ENCODE measurements at regions not wholly inside any gene's neighbourhood (a gene's known extent, or its start where the extent isn't known, plus 50 kb on each side); places are given as distances from the start of the nearest gene placed in this dataset.

GRCh38 chr6:51494342-51494741 lies 593.1 kb downstream of the PKHD1 start:
- no peak overlapping the region for H3K9ac ChIP-seq (ENCODE audit: insufficient read depth, low read length)
- H3K36me3 ChIP-seq (ENCODE audit: control insufficient read depth, insufficient read depth, low read length) = no peaks in the 10 kb centered on the region
- H3K4me2 ChIP-seq (ENCODE audit: extremely low read depth, insufficient read depth, low read length) = no peak overlapping the region
- H4K20me1 ChIP-seq (ENCODE audit: control insufficient read depth, extremely low read depth, insufficient read depth, low read length) = no peaks in the 10 kb centered on the region
- H2AFZ ChIP-seq (ENCODE audit: low read length) = no peak overlapping the region
- no peaks in the 10 kb centered on the region for H3K4me1 ChIP-seq (ENCODE audit: control insufficient read depth, extremely low read depth, insufficient read depth, low read length)
- no peak for DNase-seq (ENCODE audit: low read depth in 2 of 2)
- H3K9me3 ChIP-seq (ENCODE audit: control insufficient read depth, insufficient read depth, low read depth, low read length) = no peaks in the 10 kb centered on the region
- no peaks in the 10 kb centered on the region for H3K27me3 ChIP-seq (ENCODE audit: control insufficient read depth, insufficient read depth, low read length)
- TF ChIP-seq EZH2 (IDR thresholded peaks at IDR 0.05; ENCODE audit: low read length, missing control alignments) (no peak), CTCF (conservative IDR thresholded peaks at IDR 0.05 in 1 of 2, IDR thresholded peaks at IDR 0.05 in 1 of 2; ENCODE audit: low read depth in 1 of 2, low read length in 2 of 2) (no peak)
- H3K79me2 ChIP-seq (ENCODE audit: control insufficient read depth, insufficient read depth, low read length) = no peaks in the 10 kb centered on the region
- H3K27ac ChIP-seq (ENCODE audit: insufficient read depth, low read length) = no peak overlapping the region
- H3K4me3 ChIP-seq (replicated peaks in 1 of 4; ENCODE audit: control extremely low read depth in 1 of 4, insufficient read depth in 1 of 4, low read depth in 3 of 4, low read length in 4 of 4) = no peak overlapping the region

GRCh38 chr6:51495096-51495495 lies 592.3 kb downstream of the PKHD1 start:
- Histone ChIP-seq H4K20me1 (ENCODE audit: control insufficient read depth, extremely low read depth, insufficient read depth, low read length) (no peaks in the 10 kb centered on the region), H3K9ac (ENCODE audit: insufficient read depth, low read length) (no peak overlapping the region), H3K79me2 (ENCODE audit: control insufficient read depth, insufficient read depth, low read length) (no peaks in the 10 kb centered on the region), H3K4me1 (ENCODE audit: control insufficient read depth, extremely low read depth, insufficient read depth, low read length) (no peaks in the 10 kb centered on the region), H3K27me3 (ENCODE audit: control insufficient read depth, insufficient read depth, low read length) (no peaks in the 10 kb centered on the region), H3K36me3 (ENCODE audit: control insufficient read depth, insufficient read depth, low read length) (no peaks in the 10 kb centered on the region), H3K4me3 (replicated peaks in 1 of 4; ENCODE audit: control extremely low read depth in 1 of 4, insufficient read depth in 1 of 4, low read depth in 3 of 4, low read length in 4 of 4) (no peak overlapping the region), H3K27ac (ENCODE audit: insufficient read depth, low read length) (no peak overlapping the region), H2AFZ (ENCODE audit: low read length) (no peak overlapping the region), H3K9me3 (ENCODE audit: control insufficient read depth, insufficient read depth, low read depth, low read length) (no peaks in the 10 kb centered on the region), H3K4me2 (ENCODE audit: extremely low read depth, insufficient read depth, low read length) (no peak overlapping the region)
- DNase-seq (ENCODE audit: low read depth in 2 of 2) = no peak
- no peak for TF ChIP-seq CTCF (conservative IDR thresholded peaks at IDR 0.05 in 1 of 2, IDR thresholded peaks at IDR 0.05 in 1 of 2; ENCODE audit: low read depth in 1 of 2, low read length in 2 of 2)
- no peak for TF ChIP-seq EZH2 (IDR thresholded peaks at IDR 0.05; ENCODE audit: low read length, missing control alignments)

- no peak overlapping the region for H3K4me2 ChIP-seq (ENCODE audit: extremely low read depth, insufficient read depth, low read length)
- no peak overlapping the region for H2AFZ ChIP-seq (ENCODE audit: low read length)
- no peak for DNase-seq (ENCODE audit: low read depth in 2 of 2)
- H3K27ac ChIP-seq (ENCODE audit: insufficient read depth, low read length) = no peak overlapping the region
- no peaks in the 10 kb centered on the region for H3K36me3 ChIP-seq (ENCODE audit: control insufficient read depth, insufficient read depth, low read length)
- H3K9ac ChIP-seq (ENCODE audit: insufficient read depth, low read length) = no peak overlapping the region
- no peaks in the 10 kb centered on the region for H3K79me2 ChIP-seq (ENCODE audit: control insufficient read depth, insufficient read depth, low read length)
- H4K20me1 ChIP-seq (ENCODE audit: control insufficient read depth, extremely low read depth, insufficient read depth, low read length) = no peaks in the 10 kb centered on the region
- no peaks in the 10 kb centered on the region for H3K4me1 ChIP-seq (ENCODE audit: control insufficient read depth, extremely low read depth, insufficient read depth, low read length)
- TF ChIP-seq EZH2 (IDR thresholded peaks at IDR 0.05; ENCODE audit: low read length, missing control alignments) (no peak), CTCF (conservative IDR thresholded peaks at IDR 0.05 in 1 of 2, IDR thresholded peaks at IDR 0.05 in 1 of 2; ENCODE audit: low read depth in 1 of 2, low read length in 2 of 2) (no peak)
- H3K9me3 ChIP-seq (ENCODE audit: control insufficient read depth, insufficient read depth, low read depth, low read length) = no peaks in the 10 kb centered on the region
- no peak overlapping the region for H3K4me3 ChIP-seq (replicated peaks in 1 of 4; ENCODE audit: control extremely low read depth in 1 of 4, insufficient read depth in 1 of 4, low read depth in 3 of 4, low read length in 4 of 4)
- H3K27me3 ChIP-seq (ENCODE audit: control insufficient read depth, insufficient read depth, low read length) = no peaks in the 10 kb centered on the region
These were observed 591.6 kb downstream of the PKHD1 start for GRCh38 chr6:51495610-51496396.
